CD14-positive monocyte (primary cell): ENCODE measurements at regions not wholly inside any gene's neighbourhood (a gene's known extent, or its start where the extent isn't known, plus 50 kb on each side); places are given as distances from the start of the nearest gene placed in this dataset.
A peak's percentile ranks its signal among the peaks of the same experiment; 100 is the strongest.

Experiments used
- DNase-seq, 3 donors: peaks; one replicate each; pipeline ENCODE4 v3.0.0-alpha.2; 2011 to 2022
- H2AFZ ChIP-seq: 2 replicates; pipeline ENCODE4 v1.6.0; 2012; ENCODE audit warnings: mild to moderate bottlenecking, low read depth, low read length, inconsistent platforms; ENCODE audit not compliant: insufficient read depth, poor library complexity, severe bottlenecking
- H3K27ac ChIP-seq, 2 donors: 1 replicate in 1 of 2; 2 replicates in 1 of 2; pipeline ENCODE4 v1.5.1; 2012 to 2013; ENCODE audit warnings: low read length in 2 of 2, control low read depth in 1 of 2, inconsistent platforms in 1 of 2, low read depth in 1 of 2, mild to moderate bottlenecking in 1 of 2
- H3K27me3 ChIP-seq, 2 donors: one replicate each; pipeline versions ENCODE4 v1.6.0 to v1.6.1; 2011 to 2013; ENCODE audit warnings: low read length in 2 of 2; ENCODE audit not compliant: control insufficient read depth in 2 of 2, insufficient read depth in 2 of 2
- H3K36me3 ChIP-seq, 2 donors: replicated peaks in 1 of 2; 1 replicate in 1 of 2; 2 replicates in 1 of 2; pipeline versions ENCODE4 v1.5.1 to v1.6.1; 2012 to 2013; ENCODE audit warnings: low read length in 2 of 2, control low read depth in 1 of 2, inconsistent platforms in 1 of 2, mild to moderate bottlenecking in 1 of 2; ENCODE audit not compliant: insufficient read depth in 2 of 2, control insufficient read depth in 1 of 2
- H3K4me1 ChIP-seq, 2 donors: 1 replicate in 1 of 2; 2 replicates in 1 of 2; pipeline versions ENCODE4 v1.5.1 to v1.6.1; 2012 to 2013; ENCODE audit warnings: low read length in 2 of 2, control low read depth in 1 of 2, inconsistent platforms in 1 of 2, mild to moderate bottlenecking in 1 of 2, moderate library complexity in 1 of 2; ENCODE audit not compliant: insufficient read depth in 2 of 2, control insufficient read depth in 1 of 2
- H3K4me2 ChIP-seq: replicated peaks from 2 replicates; pipeline ENCODE3; 2012; ENCODE audit warnings: low read length, moderate library complexity, mild to moderate bottlenecking; ENCODE audit not compliant: poor library complexity, severe bottlenecking; ENCODE audit errors: extremely low read depth
- H3K4me3 ChIP-seq, 3 experiments: fragments of 200-600 bp in 1 of 3; sonication (generic) in 1 of 3; replicated peaks in 1 of 3; 1 replicate in 2 of 3; 2 replicates in 1 of 3; pipeline ENCODE4 v1.5.1; 2011 to 2013; ENCODE audit warnings: low read length in 3 of 3, mild to moderate bottlenecking in 3 of 3, control low read depth in 2 of 3, low read depth in 2 of 3, inconsistent platforms in 1 of 3, moderate library complexity in 1 of 3
- H3K79me2 ChIP-seq: 2 replicates; pipeline ENCODE4 v1.6.0; 2012; ENCODE audit warnings: mild to moderate bottlenecking, control low read depth, inconsistent platforms, low read length, moderate library complexity; ENCODE audit not compliant: insufficient read depth
- H3K9ac ChIP-seq: 2 replicates; pipeline ENCODE4 v1.6.0; 2017; ENCODE audit warnings: low read length, mild to moderate bottlenecking; ENCODE audit not compliant: insufficient read depth, poor library complexity, severe bottlenecking
- H3K9me3 ChIP-seq, 2 donors: replicated peaks in 1 of 2; 1 replicate in 1 of 2; 2 replicates in 1 of 2; pipeline versions ENCODE4 v1.5.1 to v1.6.1; 2012 to 2013; ENCODE audit warnings: low read length in 2 of 2, control low read depth in 1 of 2; ENCODE audit not compliant: control insufficient read depth in 1 of 2, insufficient read depth in 1 of 2
- H4K20me1 ChIP-seq: 2 replicates; pipeline ENCODE4 v1.6.0; 2012; ENCODE audit warnings: mild to moderate bottlenecking, low read length, control low read depth, moderate library complexity; ENCODE audit not compliant: insufficient read depth
- H3K27ac Mint-ChIP-seq, 7 donors: one replicate each; pipeline ENCODE4 v1.8.0; 2020; ENCODE audit warnings: mild to moderate bottlenecking in 7 of 7, mixed read lengths in 7 of 7, moderate library complexity in 6 of 7, inconsistent platforms in 2 of 7
- H3K27me3 Mint-ChIP-seq, 3 donors: one replicate each; pipeline ENCODE4 v1.8.0; 2021 to 2022; ENCODE audit warnings: low read depth in 3 of 3, mild to moderate bottlenecking in 3 of 3, mixed read lengths in 3 of 3, moderate library complexity in 3 of 3, inconsistent platforms in 1 of 3
- H3K36me3 Mint-ChIP-seq, 2 donors: one replicate each; pipeline ENCODE4 v1.8.0; 2020; ENCODE audit warnings: mixed read lengths in 2 of 2, inconsistent platforms in 1 of 2, mild to moderate bottlenecking in 1 of 2
- H3K4me1 Mint-ChIP-seq: one replicate; pipeline ENCODE4 v1.8.0; 2020; ENCODE audit warnings: mild to moderate bottlenecking, mixed read lengths
- H3K4me3 Mint-ChIP-seq, 2 donors: one replicate each; pipeline ENCODE4 v1.8.0; 2020; ENCODE audit warnings: mild to moderate bottlenecking in 2 of 2, mixed read lengths in 2 of 2, moderate library complexity in 1 of 2
- H3K9me3 Mint-ChIP-seq, 7 donors: one replicate each; pipeline ENCODE4 v1.8.0; 2020 to 2022; ENCODE audit warnings: mixed read lengths in 7 of 7, mild to moderate bottlenecking in 6 of 7, moderate library complexity in 6 of 7, inconsistent platforms in 2 of 7
- whole genome bisulfite sequencing: methylation state at CpG from one replicate; pipeline ENCODE4 v1.1.5; 2013; ENCODE audit warnings: missing lambda C conversion rate; ENCODE audit not compliant: insufficient coverage; 5-methylcytosine and 5-hydroxymethylcytosine counted together
- intact Hi-C, 2 donors: fragments of 100-400 bp; cut with micrococcal nuclease; formaldehyde crosslinking; loops; one replicate each; pipeline versions ENCODE4 v1.15.0 to v1.15.1; 2023
- TF ChIP-seq, protein P1 (sequence below): fragments of 200-600 bp; IDR thresholded peaks from one replicate; pipeline ENCODE4 v1.8.0; 2022; ENCODE audit warnings: antibody characterized with exemption, mild to moderate bottlenecking

DNA sequence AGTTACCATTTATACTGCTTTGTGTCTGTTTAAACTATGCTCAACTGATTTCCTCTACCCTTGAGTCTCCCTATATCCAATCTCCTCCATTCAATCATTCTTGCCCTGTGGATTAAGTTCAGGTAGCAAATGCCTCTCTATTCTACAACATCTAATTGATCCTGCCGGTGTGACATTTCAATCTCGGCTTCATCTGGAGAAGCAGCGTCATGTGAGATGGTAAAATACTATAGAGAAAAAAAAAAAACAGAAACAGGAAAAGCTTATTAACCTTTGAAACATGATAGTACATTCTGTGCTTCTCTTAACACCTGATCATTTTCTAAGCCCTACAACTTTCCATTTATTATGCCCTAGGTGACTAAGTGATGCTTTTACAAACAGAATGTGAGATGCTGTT is 89.4 kb downstream of the KCTD12 start:
- H3K27me3 Mint-ChIP-seq = no peaks in the 10 kb centered on the region
- Histone ChIP-seq H3K27me3 (no peaks in the 10 kb centered on the region), H2AFZ (no peak overlapping the region), H3K4me2 (no peak overlapping the region), H3K4me3 (no peak overlapping the region), H4K20me1 (no peaks in the 10 kb centered on the region), H3K9me3 (no peaks in the 10 kb centered on the region), H3K79me2 (no peaks in the 10 kb centered on the region), H3K36me3 (no peaks in the 10 kb centered on the region), H3K9ac (no peak overlapping the region), H3K4me1 (peaks cover 35 to 37% of the 10 kb centered on the region in 2 donors), H3K27ac (no peak overlapping the region)
- H3K9me3 Mint-ChIP-seq = no peaks in the 10 kb centered on the region
- intact Hi-C loops = loop anchor here (5.0 to 10.0 kb wide), 4 partner anchors 50 to 132 kb away; partner anchors contain the start of gene KCTD12 (in 1 of the 2)
- TF ChIP-seq, protein P1, sequence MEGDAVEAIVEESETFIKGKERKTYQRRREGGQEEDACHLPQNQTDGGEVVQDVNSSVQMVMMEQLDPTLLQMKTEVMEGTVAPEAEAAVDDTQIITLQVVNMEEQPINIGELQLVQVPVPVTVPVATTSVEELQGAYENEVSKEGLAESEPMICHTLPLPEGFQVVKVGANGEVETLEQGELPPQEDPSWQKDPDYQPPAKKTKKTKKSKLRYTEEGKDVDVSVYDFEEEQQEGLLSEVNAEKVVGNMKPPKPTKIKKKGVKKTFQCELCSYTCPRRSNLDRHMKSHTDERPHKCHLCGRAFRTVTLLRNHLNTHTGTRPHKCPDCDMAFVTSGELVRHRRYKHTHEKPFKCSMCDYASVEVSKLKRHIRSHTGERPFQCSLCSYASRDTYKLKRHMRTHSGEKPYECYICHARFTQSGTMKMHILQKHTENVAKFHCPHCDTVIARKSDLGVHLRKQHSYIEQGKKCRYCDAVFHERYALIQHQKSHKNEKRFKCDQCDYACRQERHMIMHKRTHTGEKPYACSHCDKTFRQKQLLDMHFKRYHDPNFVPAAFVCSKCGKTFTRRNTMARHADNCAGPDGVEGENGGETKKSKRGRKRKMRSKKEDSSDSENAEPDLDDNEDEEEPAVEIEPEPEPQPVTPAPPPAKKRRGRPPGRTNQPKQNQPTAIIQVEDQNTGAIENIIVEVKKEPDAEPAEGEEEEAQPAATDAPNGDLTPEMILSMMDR = no peak
- H3K36me3 Mint-ChIP-seq = peaks cover 0 to 2% of the 10 kb centered on the region in 2 donors
- H3K4me1 Mint-ChIP-seq = peaks cover 31% of the 10 kb centered on the region
- WGBS = no CpG with 5 or more reads among the region's 3 CpGs
- no peak for DNase-seq
- H3K4me3 Mint-ChIP-seq = no peak overlapping the region
- peak overlapping the region in 2 of 7 donors; percentile 50 to 86 for H3K27ac Mint-ChIP-seq

DNA sequence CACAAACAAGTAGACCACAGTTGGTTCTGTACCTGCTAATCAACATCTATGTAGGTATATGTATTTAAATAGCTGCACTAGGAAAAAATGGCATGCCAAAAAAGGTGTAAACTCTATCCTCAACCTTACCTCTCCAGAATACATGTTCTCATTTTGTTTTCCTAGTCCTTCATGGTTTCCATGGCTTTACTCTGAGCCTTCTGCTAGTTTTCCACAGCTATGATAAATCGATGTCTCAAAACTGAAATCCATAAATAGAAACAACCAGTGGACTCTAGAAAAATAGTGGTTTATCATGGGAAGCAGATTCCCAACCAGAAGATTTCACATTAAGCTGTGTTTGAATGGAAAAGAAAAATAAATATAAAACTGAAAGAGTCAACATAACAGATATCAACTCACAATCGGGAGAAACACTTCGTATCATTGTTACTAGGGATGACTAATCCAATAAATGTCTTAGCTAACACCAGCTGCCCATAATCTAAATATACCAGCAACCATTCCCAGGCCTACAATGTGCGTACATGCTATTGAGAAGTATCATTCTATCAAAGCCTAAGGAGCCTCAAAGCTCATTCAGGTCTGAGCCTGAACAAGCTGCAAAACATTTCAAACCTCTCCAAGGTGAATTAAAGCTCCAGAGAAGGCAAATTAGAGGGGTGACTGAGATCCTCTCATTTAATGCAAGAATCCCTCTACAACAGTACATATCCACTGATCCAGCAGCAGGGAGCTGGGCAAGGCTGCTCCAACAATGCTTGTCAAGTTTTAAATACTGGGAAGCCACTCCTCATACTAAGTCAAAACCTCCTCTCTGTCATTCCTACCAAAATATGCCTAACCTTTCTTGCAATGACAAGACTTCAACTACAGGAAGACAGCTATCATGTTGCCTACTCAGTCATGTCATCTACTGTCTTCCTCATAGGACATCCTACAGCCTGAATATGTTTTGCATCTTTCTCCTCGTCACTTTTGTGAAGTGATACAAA is 90.2 kb downstream of the KCTD12 start:
- H3K4me1 Mint-ChIP-seq = peaks cover 35% of the 10 kb centered on the region
- WGBS = 100% methylated on average over 3 of the region's 5 CpGs
- intact Hi-C loops = loop anchor here (5.0 to 10.0 kb wide), 4 partner anchors 49 to 131 kb away; partner anchors contain the start of gene KCTD12 (in 1 of the 2)

More for the DNA sequence above, 90.2 kb downstream of the KCTD12 start:
- Histone ChIP-seq H3K27ac (no peak overlapping the region), H2AFZ (no peak overlapping the region), H4K20me1 (no peaks in the 10 kb centered on the region), H3K9me3 (no peaks in the 10 kb centered on the region), H3K4me2 (no peak overlapping the region), H3K27me3 (no peaks in the 10 kb centered on the region), H3K4me1 (peaks cover 35 to 42% of the 10 kb centered on the region in 2 donors), H3K9ac (no peak overlapping the region), H3K4me3 (no peak overlapping the region), H3K36me3 (no peaks in the 10 kb centered on the region), H3K79me2 (no peaks in the 10 kb centered on the region)
- no peak overlapping the region for H3K27ac Mint-ChIP-seq
- no peak overlapping the region for H3K4me3 Mint-ChIP-seq
- TF ChIP-seq, protein P1 = no peak
- H3K9me3 Mint-ChIP-seq = no peaks in the 10 kb centered on the region
- DNase-seq = no peak
- H3K27me3 Mint-ChIP-seq = peaks cover 0 to 2% (median 0%) of the 10 kb centered on the region in 3 donors
- H3K36me3 Mint-ChIP-seq = peaks cover 0 to 2% of the 10 kb centered on the region in 2 donors
